NCI-H1694 (cell line): ENCODE measurements at regions not wholly inside any gene's neighbourhood (a gene's known extent, or its start where the extent isn't known, plus 50 kb on each side); places are given as distances from the start of the nearest gene placed in this dataset.

Experiments used
- DNase-seq: peaks from one replicate; lab custom pipeline; 2025; lab: John Stamatoyannopoulos, UW

DNA sequence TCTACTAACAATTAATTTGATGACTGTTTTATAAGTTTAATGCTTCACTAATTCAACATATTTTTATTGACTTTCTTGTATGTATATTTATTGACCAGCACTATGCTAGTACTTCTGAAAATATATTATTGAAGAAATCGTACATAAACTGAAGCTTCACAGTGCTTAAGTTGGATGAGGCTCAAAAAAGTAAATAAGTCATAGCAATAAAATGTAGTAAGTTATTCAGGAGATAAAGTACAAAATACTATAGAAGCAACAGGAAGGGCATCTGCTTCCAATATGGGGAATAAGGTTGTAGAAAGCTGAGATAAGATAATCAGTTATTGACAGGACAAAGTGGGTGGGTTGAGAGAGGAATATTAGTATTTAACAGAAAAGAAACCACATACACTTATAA lies 944.9 kb upstream of the MIR17HG start:
- no peak for DNase-seq

DNA sequence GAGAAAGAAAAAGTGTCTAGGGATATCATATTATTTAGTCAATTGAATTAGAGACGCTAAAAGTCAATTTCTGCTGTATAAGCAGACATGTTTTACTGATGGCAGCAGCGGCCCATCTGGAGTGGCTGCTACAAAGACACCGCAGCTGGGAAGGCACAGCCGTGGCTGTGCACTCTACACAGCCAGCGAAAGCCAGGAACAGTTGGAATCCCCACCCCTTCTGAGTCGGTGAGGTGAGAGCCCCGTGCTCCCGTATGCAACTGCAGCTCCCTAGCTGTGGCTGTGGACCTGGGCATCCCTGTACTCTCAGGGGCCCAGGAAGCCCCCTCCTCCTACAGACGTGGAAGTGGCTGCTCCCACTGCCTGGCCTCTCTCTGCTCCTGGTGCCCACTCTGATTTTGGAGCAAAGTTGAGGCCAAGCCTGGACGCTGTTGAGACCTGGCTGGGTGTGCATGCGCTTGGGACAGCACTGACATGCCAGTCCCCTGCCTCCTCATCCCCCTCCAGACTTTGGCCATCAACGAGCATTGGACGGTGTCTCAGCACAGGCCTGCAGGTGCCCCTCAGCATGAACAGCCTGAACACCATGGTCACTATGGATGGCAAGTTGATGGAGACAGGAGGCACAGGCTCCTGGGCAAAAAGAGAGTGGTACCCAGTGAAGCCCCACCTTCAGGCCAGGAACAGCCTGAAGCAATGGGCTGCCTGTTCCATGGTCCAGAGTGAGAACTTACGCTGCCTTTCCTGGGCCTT lies 944.0 kb upstream of the MIR17HG start:
- no peak for DNase-seq

DNA sequence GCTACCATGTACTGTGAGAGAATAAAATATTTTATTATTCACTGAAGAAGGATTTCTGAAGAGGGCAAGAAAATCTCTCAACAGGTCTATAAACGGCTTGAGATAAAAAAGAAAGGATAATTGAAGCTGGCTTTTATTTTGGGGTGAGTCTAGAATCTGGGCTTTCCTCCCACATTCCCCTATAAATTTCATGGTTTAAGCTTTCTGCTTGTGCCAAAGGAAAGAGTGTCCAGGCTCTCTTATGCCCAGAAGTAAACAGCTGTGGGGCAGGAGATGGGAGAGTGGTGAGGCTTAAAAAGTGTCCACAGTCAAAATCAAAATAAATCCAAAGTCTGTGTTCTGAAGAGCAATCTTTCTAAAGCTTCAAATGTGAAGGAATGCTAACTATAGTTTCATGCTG lies 942.2 kb upstream of the MIR17HG start:
- no peak for DNase-seq

DNA sequence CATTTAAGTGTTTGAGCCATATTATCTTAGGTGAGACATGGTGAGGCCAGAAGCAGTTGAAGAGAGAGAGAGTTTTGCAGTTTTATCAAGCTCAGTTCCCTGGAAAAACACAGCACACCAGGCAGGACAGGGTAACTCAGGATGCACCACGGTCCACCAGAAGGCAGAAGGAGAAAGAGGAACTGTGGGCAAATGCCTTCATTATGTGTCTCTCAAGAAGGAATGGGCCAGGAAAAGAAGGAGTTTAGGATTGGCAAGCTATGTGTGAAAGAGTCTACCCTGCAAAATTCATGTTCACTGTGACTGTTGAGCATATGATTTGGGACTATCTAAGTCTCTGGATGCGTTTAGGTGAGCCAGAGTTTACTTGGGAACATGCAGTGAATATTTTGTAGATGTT lies 934.5 kb upstream of the MIR17HG start:
- no peak for DNase-seq

DNA sequence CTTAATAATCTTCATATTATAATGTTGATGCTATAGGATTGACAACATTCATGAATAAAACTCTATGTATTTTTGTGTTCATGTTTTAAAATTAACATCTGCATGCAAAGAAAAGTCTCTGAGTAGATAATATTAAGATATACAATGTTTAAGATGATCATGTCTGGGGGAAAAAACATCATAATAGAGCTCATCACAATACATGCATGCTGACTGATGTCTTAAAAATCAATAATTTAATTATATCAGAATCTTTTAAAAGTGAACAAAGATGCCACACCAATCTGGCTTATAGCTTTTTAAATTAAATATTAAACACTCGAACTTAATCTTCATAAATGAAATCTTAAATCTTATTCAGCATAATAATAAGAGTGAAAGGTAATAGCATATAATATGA lies 933.9 kb upstream of the MIR17HG start:
- no peak for DNase-seq

DNA sequence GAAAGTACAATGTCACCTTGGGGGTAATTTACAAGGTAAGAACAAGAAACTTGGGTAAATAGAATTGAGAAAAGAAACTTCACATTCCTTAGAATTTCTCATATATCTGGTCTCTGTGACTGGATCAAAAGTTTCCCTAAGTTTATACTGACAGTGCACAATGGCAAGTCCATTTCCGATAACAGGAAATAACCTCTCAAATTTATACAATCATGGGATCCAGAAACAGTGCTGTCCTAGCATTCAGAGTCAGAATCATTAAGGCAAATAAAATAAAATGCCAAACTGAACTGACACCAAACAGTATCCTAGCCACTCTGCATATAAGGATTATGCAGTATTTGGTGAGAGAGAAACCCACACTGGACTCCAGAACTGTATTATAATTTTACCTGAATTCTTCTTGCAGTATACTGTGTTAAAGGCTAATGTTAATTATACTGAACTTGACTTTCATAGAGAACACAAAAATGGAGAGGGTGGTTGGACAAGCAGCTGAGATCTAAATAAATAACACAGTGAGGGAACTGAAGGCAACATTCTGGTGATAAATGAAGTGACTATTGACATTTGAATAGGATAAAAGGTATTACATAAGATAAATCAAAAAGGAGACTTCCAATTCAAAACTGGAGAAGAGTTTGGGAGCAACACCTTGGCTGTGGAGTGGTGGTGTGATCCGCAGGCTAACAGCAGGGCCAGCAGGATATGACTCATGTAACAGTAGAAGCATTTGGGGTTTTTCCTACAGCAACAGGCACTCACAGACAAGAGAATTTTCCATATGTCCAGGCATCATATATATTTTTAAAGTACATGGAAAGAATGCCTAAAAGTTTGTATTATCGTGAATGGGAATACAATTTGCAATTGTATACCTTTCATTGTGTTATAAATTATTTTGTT lies 932.5 kb upstream of the MIR17HG start:
- no peak for DNase-seq

DNA sequence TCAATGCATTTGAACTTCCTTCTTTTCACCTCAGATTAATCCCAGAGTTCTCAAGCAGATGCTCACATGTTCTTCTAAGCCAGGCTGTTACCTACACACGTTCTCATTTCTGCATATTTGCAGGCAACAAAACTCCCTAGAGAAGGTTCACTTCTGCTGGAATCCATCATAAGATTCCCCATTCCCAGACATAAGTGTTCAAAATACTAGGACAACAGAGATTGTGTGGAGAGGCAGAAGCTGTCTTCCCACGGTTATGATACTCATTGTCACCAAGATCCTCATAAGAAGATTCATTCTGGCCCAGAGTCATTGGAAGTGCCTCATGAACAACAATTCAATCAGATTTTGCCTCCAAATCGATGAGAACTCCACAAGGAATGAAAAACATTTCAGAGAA lies 931.6 kb upstream of the MIR17HG start:
- DNase-seq, result no peak

DNA sequence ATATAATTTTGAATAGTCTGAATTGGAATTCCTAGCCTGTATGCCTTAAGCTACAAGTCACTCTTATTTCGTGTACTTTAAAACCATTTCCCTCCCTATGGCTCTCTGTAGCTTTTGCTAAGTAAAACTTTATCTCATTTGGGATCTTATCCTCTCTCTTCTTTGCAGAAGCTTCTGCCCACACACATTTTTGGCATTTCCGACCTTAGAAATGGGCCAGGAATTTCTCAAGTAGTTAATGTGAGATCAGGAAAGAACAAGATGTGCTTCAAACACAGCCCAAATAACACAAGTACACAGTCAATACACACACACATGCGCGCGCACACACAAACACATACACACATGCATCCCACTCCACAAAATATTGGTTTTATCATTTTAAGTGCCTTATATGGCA lies 931.0 kb upstream of the MIR17HG start:
- no peak for DNase-seq

DNA sequence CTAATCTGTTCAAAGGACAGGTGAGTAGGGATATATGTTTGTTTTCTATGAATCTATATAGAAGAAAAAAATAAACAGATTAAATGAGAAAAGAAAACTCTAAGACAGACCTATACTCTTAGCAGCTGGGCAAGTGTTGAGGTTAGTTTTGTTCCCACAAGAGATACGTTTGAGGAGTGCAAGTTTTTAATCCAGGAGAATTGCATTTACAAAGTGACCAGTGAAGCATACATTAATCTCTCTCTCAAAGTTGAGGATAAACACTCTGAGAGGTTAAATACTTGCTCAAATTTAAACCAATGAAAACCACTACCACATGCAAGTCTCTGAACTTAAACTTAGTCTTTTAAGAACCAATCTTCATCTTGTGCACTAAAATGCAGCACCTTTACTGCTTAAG lies 930.5 kb upstream of the MIR17HG start:
- DNase-seq, result no peak

DNA sequence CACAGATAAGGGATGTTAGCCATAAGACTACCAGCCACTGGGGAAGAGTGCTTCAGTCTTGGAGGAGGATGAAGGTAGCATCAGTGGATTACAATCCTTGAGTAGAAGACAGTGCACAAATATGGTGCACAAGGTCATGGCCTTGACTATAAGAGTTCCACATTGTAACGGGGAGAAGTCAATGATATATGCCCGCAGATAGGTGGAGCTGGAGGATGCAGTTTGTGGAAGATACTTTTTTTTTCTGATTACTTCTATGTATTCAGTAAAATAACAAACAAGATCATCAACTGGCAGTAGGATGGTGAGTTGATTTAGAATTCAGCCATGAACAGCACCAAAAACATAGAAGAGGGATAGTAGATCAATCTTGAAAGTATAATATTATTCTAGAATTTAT lies 926.8 kb upstream of the MIR17HG start:
- no peak for DNase-seq

DNA sequence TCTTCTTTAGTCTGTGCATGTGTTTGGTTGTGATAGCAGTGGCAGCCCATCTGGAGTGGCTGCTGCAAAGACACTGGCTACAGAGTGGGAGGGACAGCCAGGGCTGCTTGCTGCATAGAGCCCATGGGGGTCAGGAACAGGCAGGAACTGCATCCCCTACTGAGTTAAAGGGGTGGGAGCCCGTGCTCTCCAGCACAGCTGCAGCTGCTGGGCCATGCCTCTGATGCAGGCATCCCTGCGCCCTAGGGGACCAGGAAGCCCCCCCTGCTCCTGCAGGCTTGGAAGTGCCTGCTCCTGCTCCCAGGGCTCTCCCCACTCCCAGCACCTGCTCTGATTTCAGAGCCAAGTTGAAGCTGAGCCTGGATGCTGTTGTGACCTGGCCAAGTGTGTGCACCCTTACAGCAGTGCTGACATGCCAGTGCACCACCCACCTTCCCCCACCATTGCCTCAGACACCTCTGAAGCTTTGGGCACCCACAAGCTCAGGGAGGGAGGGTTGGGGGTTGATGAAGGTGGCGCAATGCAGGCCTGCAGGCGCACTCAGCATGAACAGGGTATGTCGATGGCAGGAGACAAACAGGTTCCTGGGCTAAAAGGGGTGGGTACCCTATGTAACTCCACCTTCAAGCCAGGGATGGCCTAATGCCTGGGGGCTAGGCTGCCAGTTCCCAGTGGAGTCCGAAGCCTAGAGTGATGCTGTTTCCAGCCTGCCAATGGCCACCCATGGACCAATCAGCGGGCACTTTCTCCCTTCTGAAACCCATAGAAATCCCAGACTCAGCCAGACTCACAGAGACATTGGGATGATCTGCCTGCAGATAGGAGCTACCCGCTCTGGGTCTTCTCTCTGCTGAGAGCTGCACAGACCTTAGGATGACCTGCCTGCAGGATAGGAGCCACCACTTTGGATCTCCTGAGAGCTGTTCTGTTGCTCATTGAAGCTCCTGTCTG lies 919.9 kb upstream of the MIR17HG start:
- no peak for DNase-seq

DNA sequence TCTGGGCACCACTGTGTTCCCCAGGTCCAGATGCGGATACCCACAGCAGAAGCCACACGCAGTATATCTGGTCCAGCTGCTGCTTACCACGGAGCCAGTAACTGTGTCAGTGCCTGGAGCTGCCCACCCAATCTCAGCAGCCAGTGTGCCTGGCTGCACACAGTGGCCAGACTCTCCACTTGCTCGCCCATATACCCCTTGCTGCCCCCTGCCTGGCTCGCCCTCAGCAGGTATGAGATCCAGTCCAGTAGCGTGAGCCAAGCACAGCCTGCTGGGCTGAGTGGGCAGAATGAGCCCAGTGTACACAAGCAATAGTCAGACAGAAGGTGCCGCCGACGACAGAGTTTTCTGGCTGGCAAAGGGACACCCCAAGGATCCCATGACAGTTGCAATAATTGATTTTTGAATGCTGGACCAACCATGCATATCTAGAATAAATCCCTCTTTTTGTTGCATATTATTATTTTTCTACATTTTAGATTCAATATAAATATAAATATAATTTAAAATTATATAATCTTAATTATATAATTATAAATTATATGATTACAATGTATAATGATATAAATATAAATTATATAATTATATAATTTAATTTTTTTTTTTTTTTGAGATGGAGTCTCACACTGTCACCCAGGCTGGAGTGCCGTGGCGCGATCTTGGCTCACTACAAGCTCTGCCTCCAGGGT lies 918.8 kb upstream of the MIR17HG start:
- no peak for DNase-seq

DNA sequence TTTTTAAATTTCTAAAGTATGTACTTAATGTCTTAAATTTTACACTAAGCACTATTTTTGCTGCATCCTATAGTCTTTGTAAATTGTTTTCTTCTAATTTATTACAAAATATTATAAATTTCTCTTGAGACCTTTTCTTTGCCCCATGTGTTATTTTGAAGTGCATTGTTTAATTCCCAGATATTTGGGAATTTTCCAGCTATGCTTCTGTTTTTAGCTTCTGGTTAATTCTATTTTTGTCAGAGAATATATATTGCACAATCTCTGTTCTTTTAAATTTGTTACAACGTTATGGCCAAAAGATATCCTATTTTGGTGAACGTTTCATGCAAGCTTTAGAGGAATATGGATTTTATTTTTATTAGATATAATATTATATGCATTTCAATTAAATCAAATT lies 917.4 kb upstream of the MIR17HG start:
- no peak for DNase-seq

DNA sequence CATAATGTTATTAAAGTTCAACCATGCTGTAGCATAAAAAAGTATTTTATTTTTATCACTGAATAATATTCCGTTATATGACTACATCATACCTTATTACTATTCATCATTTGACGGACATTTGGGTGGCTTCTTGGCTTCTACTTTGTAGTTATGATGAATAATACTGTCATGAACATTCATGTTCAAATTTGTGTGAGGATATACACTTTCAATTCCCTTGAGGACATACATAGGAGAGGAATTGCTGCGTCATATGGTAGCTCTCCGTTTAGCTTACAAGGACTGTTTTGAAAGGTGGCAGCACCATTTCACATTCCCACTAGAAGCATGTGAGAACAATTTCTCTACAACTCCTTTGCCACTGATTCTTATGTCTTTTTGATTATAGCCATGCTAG lies 910.8 kb upstream of the MIR17HG start:
- no peak for DNase-seq

DNA sequence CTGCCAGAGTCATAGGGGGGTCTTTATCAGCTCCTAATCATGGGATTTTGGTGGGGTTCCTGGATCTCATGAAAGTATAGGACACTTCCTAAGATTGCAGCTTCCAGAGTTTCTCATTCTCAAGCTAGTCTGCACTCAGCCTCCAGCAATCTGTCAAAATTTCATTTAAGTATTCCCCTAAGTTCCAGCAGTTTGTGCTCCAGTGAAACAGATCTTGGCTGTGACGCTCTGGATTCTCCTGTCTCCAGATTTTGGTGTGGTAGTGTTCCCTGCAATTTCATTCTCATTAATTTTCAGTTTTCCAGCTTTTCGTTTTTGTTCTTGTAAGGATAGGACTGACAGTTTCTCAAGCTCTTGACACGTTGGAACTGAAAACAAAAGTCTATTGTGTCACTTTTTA lies 908.9 kb upstream of the MIR17HG start:
- DNase-seq, result no peak

DNA sequence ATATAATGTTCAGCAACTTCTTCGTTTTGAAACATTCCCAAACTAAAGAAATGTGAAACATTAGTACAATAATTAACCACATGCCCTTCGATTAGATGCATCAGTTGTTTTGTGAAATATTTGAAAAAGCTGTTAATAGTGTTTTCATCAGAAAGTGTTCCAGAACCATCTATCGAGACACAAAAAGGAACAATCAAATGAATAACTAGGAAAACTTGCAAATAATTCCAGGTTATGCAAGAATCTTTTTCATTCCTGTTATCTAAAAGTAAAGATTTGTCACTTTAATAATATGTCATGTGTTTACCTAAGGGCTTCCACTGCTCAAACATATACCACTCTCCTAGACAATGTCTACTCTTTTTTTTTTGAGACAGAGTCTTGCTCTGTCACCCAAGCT lies 904.2 kb upstream of the MIR17HG start:
- no peak for DNase-seq

DNA sequence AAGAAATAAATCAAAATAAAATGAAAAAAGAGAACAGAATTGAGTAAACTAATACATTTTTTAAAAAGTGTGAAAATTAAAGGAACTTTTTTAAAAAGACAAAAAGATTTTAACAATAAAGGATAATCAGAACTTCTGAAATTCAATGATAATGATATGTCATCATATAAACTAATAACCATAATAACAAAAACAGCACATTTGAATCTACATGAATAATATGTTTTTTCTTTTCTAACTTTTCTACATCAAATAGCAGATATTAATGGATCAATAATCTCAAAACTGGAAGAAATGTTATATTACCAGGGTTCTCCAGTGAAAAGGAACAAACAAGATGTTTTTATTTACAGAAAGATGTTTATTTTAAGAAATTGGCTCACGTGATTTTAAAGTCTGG lies 903.3 kb upstream of the MIR17HG start:
- no peak for DNase-seq

DNA sequence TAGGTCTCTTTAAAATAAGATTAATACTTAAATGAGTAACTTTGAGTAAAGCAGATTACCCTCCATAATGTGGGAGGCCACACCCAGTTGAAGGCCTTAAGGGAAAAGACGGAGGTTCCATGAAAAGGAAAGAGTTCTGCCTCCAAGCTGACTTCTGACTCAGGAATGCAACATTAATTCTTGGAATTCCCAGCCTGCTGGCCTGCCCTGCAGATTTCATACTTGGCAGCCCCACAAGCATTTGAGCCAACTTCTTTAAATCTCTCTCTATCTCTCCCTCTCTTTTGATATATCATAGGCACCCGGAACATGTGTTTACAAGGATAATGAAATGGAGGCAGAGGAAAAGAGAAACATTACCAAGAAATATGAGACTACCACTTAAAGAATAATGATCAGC lies 902.3 kb upstream of the MIR17HG start:
- no peak for DNase-seq

DNA sequence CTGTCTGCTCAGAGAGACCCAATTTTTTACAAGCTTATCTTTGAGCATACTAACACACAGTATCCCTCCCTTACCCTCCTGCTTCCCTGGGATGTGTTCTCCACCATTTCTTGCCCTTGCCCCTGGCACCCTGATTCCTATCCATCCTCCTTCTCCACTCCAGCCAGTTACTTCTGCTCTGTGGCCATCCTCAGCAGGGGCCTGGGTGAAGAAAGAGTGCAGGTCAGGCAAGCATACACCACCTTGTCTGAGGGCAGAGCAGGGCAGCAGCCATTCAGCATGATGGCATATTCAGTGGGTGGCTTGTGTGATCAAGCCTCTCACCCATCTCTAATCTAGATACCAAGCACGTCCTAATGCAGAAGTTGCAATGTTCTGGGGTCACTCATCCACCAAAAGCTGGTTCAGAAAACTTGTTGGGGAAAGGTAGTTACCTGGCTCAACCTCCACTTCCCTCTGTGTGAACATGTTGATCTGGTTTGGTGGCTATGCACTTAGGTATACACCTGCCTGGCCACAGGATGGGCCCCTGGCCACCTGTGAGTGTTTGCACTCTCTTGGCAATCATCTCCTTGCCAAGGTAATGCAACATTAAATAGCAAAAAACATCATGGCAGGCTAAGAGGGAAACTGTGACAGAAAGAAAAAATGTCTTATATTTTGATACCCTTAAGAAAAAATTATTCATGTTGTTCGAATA lies 900.3 kb upstream of the MIR17HG start:
- no peak for DNase-seq

DNA sequence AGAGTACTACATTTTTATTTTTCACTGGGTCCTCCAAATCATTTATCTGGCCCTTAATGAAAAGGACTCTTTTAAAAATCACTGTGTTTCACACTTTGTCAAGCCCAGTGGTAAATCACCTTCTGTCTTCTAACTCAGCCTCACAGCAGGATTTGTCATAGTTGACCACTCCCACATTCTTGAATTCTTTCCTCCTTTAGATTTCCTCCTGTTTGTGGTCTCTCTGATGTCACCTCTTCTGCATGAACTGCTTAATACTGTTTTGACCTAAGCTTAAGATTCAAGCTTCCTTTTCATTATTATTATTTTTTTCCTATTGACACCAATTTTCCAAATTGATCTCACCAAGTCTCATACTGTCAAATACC lies 899.8 kb upstream of the MIR17HG start:
- no peak for DNase-seq

DNA sequence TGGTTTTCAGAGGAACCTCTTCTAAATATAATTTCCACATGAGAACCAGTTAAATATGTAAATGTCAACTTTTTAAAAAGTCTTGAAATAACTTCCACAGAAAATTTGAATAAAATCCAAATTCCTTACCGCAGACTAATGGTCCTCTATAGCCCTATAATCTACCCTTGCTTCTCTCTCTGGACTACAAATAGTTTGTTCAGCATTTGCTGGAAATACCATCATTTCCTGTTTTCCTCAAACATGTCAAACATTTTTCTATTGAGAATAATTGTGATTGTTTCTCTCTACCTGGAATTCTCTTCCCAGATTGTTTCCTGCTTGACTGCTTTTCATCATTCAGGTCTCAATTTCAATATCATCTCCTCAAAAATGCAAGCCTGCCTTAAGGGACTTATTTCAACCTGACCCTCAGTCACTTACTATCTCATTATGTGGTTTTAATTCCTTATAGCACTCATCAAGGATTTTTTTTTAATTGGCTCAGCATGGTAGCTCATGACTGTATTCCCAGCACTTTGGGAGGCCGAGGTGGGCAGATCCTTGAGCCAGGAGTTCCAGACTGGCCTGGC lies 898.9 kb upstream of the MIR17HG start:
- DNase-seq, result no peak
